Kidney (tissue), 13 donors: ENCODE measurements at regions not wholly inside any gene's neighbourhood (a gene's known extent, or its start where the extent isn't known, plus 50 kb on each side); places are given as distances from the start of the nearest gene placed in this dataset.

Source experiments
- DNase-seq, 5 donors: peaks; one replicate each; pipeline ENCODE4 v3.0.0-alpha.2; 2013 to 2020
- FAIRE-seq: peaks from 2 replicates; lab custom pipeline; 2012; peaks lifted over from hg19 to GRCh38; lab: Jason Lieb, UNC
- H3K27ac ChIP-seq, 2 donors: one replicate each; pipeline ENCODE4 v1.7.0; 2013; ENCODE audit warnings: low read depth in 2 of 2, low read length in 2 of 2, inconsistent platforms in 1 of 2
- H3K27me3 ChIP-seq: one replicate; pipeline ENCODE4 v1.7.1; 2013; ENCODE audit warnings: low read length, inconsistent platforms; ENCODE audit not compliant: control insufficient read depth, insufficient read depth
- H3K36me3 ChIP-seq, 3 donors: one replicate each; pipeline versions ENCODE4 v1.7.0 to v1.7.1; 2013; ENCODE audit warnings: low read length in 3 of 3, control low read depth in 1 of 3, inconsistent platforms in 1 of 3; ENCODE audit not compliant: insufficient read depth in 3 of 3, control insufficient read depth in 2 of 3
- H3K4me1 ChIP-seq, 3 donors: one replicate each; pipeline versions ENCODE4 v1.7.0 to v1.7.1; 2013; ENCODE audit warnings: low read length in 3 of 3, inconsistent platforms in 1 of 3, low read depth in 1 of 3; ENCODE audit not compliant: control insufficient read depth in 2 of 3, insufficient read depth in 2 of 3
- H3K4me3 ChIP-seq, 3 donors: one replicate each; pipeline versions ENCODE4 v1.7.0 to v1.8.1; 2013; ENCODE audit warnings: low read length in 3 of 3, control low read depth in 1 of 3, inconsistent platforms in 1 of 3
- H3K9ac ChIP-seq, 3 donors: one replicate each; pipeline versions ENCODE4 v1.7.0 to v1.7.1; 2013; ENCODE audit warnings: low read length in 3 of 3, control low read depth in 1 of 3, inconsistent platforms in 1 of 3
- H3K9me3 ChIP-seq, 3 donors: one replicate each; pipeline versions ENCODE4 v1.7.0 to v1.7.1; 2013; ENCODE audit warnings: low read length in 3 of 3, control low read depth in 1 of 3, inconsistent platforms in 1 of 3; ENCODE audit not compliant: control insufficient read depth in 2 of 3, insufficient read depth in 1 of 3
- CTCF ChIP-seq: IDR thresholded peaks from 3 replicates; pipeline ENCODE4 v1.5.1; 2012; ENCODE audit warnings: mild to moderate bottlenecking, moderate library complexity, borderline replicate concordance; ENCODE audit not compliant: insufficient read depth; ENCODE audit errors: extremely low read depth
- intact Hi-C: fragments of 100-400 bp; cut with DNase I; formaldehyde crosslinking; loops from one replicate; pipeline ENCODE4 v1.11.1; 2022
- donor health status: control.
- donor health status: control.
- donor health status: control.
- donor health status: control.
- donor health status: control.
- donor health status: DM: yes; HTN: yes; CAD: no.
- donor health status: Normal renal cell carcinoma (clear cell type).

- H3K36me3 ChIP-seq: no peaks in the 10 kb centered on the region
- intact Hi-C loops: no loop called here
- H3K9me3 ChIP-seq: no peaks in the 10 kb centered on the region
- FAIRE-seq (no peak), DNase-seq (no peak)
- no peak overlapping the region for H3K4me3 ChIP-seq
- no peak for TF ChIP-seq CTCF
- H3K4me1 ChIP-seq: no peaks in the 10 kb centered on the region
- no peak overlapping the region for H3K27ac ChIP-seq
- no peak overlapping the region for H3K9ac ChIP-seq
- no peaks in the 10 kb centered on the region for H3K27me3 ChIP-seq
Observed at GRCh38 chr12:33323823-33324222, 115.8 kb downstream of the SYT10 start.

- Histone ChIP-seq H3K27me3 (no peaks in the 10 kb centered on the region), H3K4me3 (no peak overlapping the region), H3K27ac (no peak overlapping the region), H3K9ac (no peak overlapping the region), H3K4me1 (no peaks in the 10 kb centered on the region), H3K9me3 (no peaks in the 10 kb centered on the region), H3K36me3 (no peaks in the 10 kb centered on the region)
- intact Hi-C loops: no loop called here
- DNase-seq (peak in 1 of 5 donors; percentile 1), FAIRE-seq (no peak)
- TF ChIP-seq CTCF: no peak
Observed at GRCh38 chr12:33322519-33322918, 117.1 kb downstream of the SYT10 start.

- H3K4me1 ChIP-seq: no peaks in the 10 kb centered on the region
- H3K9ac ChIP-seq: no peak overlapping the region
- intact Hi-C loops: no loop called here
- H3K9me3 ChIP-seq: no peaks in the 10 kb centered on the region
- H3K4me3 ChIP-seq: no peak overlapping the region
- no peak for TF ChIP-seq CTCF
- no peaks in the 10 kb centered on the region for H3K36me3 ChIP-seq
- FAIRE-seq: no peak
- H3K27ac ChIP-seq: no peak overlapping the region
- no peak for DNase-seq
- no peaks in the 10 kb centered on the region for H3K27me3 ChIP-seq
Observed at GRCh38 chr12:33317746-33318145, 121.9 kb downstream of the SYT10 start.

GRCh38 chr12:33314223-33314622 is 125.4 kb downstream of the SYT10 start:
- no peak overlapping the region for H3K4me3 ChIP-seq
- H3K4me1 ChIP-seq: no peaks in the 10 kb centered on the region
- intact Hi-C loops: no loop called here
- no peaks in the 10 kb centered on the region for H3K36me3 ChIP-seq
- no peak for TF ChIP-seq CTCF
- no peak overlapping the region for H3K27ac ChIP-seq
- no peak for DNase-seq
- no peak for FAIRE-seq
- H3K9ac ChIP-seq: no peak overlapping the region
- no peaks in the 10 kb centered on the region for H3K9me3 ChIP-seq
- H3K27me3 ChIP-seq: no peaks in the 10 kb centered on the region
